Prostate gland (tissue), 2 donors: ENCODE measurements at regions not wholly inside any gene's neighbourhood (a gene's known extent, or its start where the extent isn't known, plus 50 kb on each side); places are given as distances from the start of the nearest gene placed in this dataset.

Source experiments
- DNase-seq: peaks from one replicate; pipeline ENCODE4 v3.0.0-alpha.2; 2019; ENCODE audit warnings: low spot score
- H3K27ac ChIP-seq, 2 donors: fragments of 200-600 bp; sonication (generic); 2 replicates each; pipeline ENCODE4 v1.5.1; 2017 to 2019
- H3K27me3 ChIP-seq: fragments of 200-600 bp; sonication (generic); replicated peaks from 2 replicates; pipeline ENCODE4 v1.5.1; 2019; ENCODE audit not compliant: insufficient read depth
- H3K36me3 ChIP-seq, 2 donors: fragments of 200-600 bp; sonication (generic); 1 replicate in 1 of 2; 2 replicates in 1 of 2; pipeline versions ENCODE4 v1.5.1 to v1.8.1; 2017 to 2019
- H3K4me1 ChIP-seq: fragments of 200-600 bp; sonication (generic); replicated peaks from 2 replicates; pipeline ENCODE4 v1.5.1; 2019
- H3K4me3 ChIP-seq, 2 donors: fragments of 200-600 bp; sonication (generic); 2 replicates each; pipeline ENCODE4 v1.5.1; 2017 to 2019
- H3K9me3 ChIP-seq: fragments of 200-600 bp; sonication (generic); 2 replicates; pipeline ENCODE4 v1.5.1; 2017
- POLR2A ChIP-seq: fragments of 450-650 bp; IDR thresholded peaks from one replicate; pipeline ENCODE4 v1.6.1; 2016; ENCODE audit warnings: antibody characterized with exemption, mild to moderate bottlenecking
- POLR2AphosphoS5 ChIP-seq: sonication (generic); formaldehyde crosslinking; IDR thresholded peaks from one replicate; pipeline ENCODE4 v1.6.1; 2017; ENCODE audit warnings: antibody characterized with exemption
- WGBS: methylation state at CpG from one replicate; pipeline ENCODE4 v1.1.5; 2018; 5-methylcytosine and 5-hydroxymethylcytosine counted together
- intact Hi-C: fragments of 100-400 bp; cut with DNase I; formaldehyde crosslinking; loops from one replicate; pipeline ENCODE4 v1.14.2; 2022
- TF ChIP-seq, protein P1 (sequence below), 4 experiments: fragments of 200-600 bp in 2 of 4; fragments of 450-650 bp in 2 of 4; sonication (generic) in 2 of 4; IDR thresholded peaks; 1 replicate in 3 of 4; 2 replicates in 1 of 4; pipeline ENCODE4 v1.5.1; 2016 to 2019; ENCODE audit warnings: antibody characterized with exemption in 4 of 4, mild to moderate bottlenecking in 2 of 4, moderate library complexity in 2 of 4

DNA sequence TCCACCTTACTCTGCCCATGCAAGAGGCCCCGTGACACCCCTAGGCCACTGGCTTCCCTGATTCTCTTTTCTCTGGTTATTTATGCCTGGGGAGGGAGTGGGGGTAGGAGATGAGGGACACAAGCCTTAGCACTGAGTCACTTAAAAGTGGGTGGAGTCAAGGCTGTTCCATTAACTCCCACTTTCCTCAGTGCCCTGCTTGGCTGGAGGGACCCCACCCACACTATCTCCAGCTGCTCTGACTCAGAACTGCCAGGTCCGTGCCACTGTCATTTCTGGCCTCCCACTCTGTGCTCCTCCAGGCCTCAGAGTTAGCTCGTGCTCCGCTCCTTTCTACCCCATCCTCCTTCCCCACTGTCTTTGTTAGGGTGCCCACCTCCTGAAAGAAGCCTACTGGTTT, 113.4 kb upstream of the UQCRFS1 start:
- no peaks in the 10 kb centered on the region for H3K9me3 ChIP-seq
- no peak overlapping the region for H3K27ac ChIP-seq
- H3K27me3 ChIP-seq, result no peaks in the 10 kb centered on the region
- intact Hi-C loops, result no loop called here
- WGBS, result 62% methylated on average over 4 of the region's 4 CpGs
- H3K36me3 ChIP-seq, result no peaks in the 10 kb centered on the region
- no peaks in the 10 kb centered on the region for H3K4me1 ChIP-seq
- DNase-seq, result no peak
- no peak overlapping the region for H3K4me3 ChIP-seq
- TF ChIP-seq POLR2A (no peak), POLR2AphosphoS5 (no peak)
- TF ChIP-seq, protein P1, sequence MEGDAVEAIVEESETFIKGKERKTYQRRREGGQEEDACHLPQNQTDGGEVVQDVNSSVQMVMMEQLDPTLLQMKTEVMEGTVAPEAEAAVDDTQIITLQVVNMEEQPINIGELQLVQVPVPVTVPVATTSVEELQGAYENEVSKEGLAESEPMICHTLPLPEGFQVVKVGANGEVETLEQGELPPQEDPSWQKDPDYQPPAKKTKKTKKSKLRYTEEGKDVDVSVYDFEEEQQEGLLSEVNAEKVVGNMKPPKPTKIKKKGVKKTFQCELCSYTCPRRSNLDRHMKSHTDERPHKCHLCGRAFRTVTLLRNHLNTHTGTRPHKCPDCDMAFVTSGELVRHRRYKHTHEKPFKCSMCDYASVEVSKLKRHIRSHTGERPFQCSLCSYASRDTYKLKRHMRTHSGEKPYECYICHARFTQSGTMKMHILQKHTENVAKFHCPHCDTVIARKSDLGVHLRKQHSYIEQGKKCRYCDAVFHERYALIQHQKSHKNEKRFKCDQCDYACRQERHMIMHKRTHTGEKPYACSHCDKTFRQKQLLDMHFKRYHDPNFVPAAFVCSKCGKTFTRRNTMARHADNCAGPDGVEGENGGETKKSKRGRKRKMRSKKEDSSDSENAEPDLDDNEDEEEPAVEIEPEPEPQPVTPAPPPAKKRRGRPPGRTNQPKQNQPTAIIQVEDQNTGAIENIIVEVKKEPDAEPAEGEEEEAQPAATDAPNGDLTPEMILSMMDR (IDR thresholded peaks at IDR 0.05), result no peak

DNA sequence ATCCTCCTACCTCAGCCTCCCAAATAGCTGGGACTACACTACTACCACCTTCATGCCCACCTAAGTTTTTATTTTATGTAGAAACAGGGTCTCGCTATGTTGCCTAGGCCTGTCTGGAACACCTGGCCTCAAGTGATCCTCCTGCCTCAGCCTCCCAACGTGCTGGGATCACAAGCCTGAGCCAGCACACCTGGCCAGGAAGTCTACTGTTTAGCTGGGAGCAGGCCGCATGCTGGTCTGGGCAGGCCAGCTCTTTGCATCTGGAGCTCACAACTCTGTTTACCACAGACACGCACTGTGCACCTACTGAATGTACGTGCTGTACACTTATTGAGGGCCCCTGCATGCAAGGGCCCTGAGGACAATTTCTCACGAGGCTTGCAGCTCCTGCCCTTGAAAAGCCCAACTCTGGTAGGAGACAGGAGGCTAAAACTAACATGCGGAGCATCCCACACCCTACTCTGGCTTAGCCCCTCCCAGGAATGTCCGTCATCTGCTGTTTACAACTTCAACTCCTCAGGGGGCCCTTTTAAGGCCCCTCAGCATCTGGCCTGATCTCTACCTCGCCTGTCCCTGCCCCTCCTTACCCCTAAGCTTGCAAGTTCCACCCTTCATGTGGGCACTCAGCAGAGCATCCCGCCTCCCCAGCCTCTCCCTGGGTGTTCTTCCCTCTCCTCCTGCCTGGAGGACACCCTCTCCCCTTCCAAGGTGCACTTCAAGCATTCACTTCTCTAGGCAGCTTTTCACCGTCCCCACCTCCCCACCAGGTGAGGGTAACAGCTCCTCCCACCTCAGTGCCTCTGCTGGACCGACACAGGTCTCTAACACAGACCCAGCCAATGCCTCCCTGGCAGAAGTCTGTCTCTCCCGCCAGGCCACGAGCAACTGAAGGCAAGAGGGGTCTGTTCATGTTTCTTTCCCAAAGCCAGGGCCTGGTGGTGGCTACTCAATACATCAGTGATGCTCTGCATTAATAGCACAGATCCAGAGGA, 114.2 kb upstream of the UQCRFS1 start:
- Histone ChIP-seq H3K9me3 (no peaks in the 10 kb centered on the region), H3K4me1 (no peaks in the 10 kb centered on the region), H3K27ac (no peak overlapping the region), H3K4me3 (no peak overlapping the region), H3K36me3 (no peaks in the 10 kb centered on the region), H3K27me3 (no peaks in the 10 kb centered on the region)
- peak; percentile 2 for DNase-seq
- 44% methylated on average over 14 of the region's 14 CpGs for WGBS
- intact Hi-C loops, result no loop called here
- TF ChIP-seq POLR2AphosphoS5, result no peak
- no peak for TF ChIP-seq POLR2A
- TF ChIP-seq, protein P1 (IDR thresholded peaks at IDR 0.05), result no peak

DNA sequence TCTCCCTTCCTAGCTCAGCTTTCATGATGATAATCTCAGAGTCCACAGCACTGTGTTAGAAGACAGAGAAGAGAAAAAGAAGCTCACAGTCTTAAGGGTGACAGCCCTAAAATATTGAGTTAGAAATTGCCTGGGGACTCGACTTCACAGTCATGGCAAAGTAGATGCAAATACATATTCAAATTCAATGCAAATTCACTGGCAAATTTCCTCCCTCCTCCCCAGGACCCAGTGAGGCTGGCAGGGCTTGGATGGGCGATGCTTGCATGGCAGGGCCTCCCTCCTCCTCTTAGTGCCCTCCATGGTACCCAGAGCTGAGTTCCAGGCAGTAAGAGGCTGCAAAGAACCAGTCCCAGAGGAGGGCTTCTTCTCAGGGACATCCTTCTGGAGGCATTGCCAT, 115.6 kb upstream of the UQCRFS1 start:
- no peaks in the 10 kb centered on the region for H3K36me3 ChIP-seq
- no peak for TF ChIP-seq POLR2A
- TF ChIP-seq, protein P1 (IDR thresholded peaks at IDR 0.05), result no peak
- WGBS, result 57% methylated on average over 2 of the region's 2 CpGs
- no peaks in the 10 kb centered on the region for H3K4me1 ChIP-seq
- no peak overlapping the region for H3K27ac ChIP-seq
- H3K9me3 ChIP-seq, result no peaks in the 10 kb centered on the region
- no peak overlapping the region for H3K4me3 ChIP-seq
- intact Hi-C loops, result no loop called here
- DNase-seq, result peak; percentile 0
- no peaks in the 10 kb centered on the region for H3K27me3 ChIP-seq

DNA sequence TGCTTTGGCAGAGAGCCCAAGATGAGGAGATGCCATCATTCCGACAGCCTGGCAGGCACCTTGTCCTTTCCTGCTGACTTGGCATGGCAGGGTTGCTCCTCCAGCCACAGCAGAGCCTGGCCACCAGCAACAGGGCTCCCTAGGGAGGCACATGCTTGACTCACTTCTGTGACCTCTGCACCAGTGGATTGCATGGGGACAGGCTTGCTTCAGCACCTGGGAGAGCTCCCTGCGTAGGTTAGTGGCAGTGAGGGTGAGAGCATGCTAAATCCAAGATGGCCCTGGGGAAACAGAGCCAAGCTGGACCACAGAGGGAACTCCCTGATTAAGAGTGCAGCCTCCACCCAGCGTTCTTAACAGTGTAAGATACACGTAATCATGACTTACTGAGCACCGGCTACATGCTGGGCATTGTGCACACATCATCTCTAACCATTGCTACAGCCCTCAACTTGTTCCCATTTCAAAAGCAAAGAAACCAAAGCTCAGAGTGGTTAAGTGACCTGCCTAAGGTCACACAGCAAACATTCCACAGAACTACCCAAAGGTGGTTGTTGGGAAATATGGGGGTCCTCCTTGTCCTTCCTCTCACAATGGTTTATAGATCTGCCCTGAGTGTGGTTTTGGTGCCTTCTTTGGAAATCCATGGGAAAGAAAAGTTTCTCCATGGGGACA, 116.6 kb upstream of the UQCRFS1 start:
- TF ChIP-seq POLR2A, result no peak
- TF ChIP-seq, protein P1 (IDR thresholded peaks at IDR 0.05), result no peak
- TF ChIP-seq POLR2AphosphoS5, result no peak
- Histone ChIP-seq H3K4me3 (no peak overlapping the region), H3K27ac (no peak overlapping the region), H3K9me3 (no peaks in the 10 kb centered on the region), H3K4me1 (no peaks in the 10 kb centered on the region), H3K36me3 (no peaks in the 10 kb centered on the region), H3K27me3 (no peaks in the 10 kb centered on the region)
- intact Hi-C loops, result no loop called here
- no peak for DNase-seq
- whole genome bisulfite sequencing, result 57% methylated on average over 5 of the region's 5 CpGs
